22Rv1 (cell line): ENCODE measurements at regions not wholly inside any gene's neighbourhood (a gene's known extent, or its start where the extent isn't known, plus 50 kb on each side); places are given as distances from the start of the nearest gene placed in this dataset.

Experiments used
- H3K27ac ChIP-seq: fragments of 450-650 bp; 2 replicates; pipeline ENCODE4 v1.5.1; 2017
- CTCF ChIP-seq: fragments of 450-650 bp; IDR thresholded peaks from 2 replicates; pipeline ENCODE4 v1.5.1; 2017; ENCODE audit warnings: mild to moderate bottlenecking
- ZFX ChIP-seq: fragments of 450-650 bp; IDR thresholded peaks from 2 replicates; pipeline ENCODE4 v1.6.1; 2017; ENCODE audit warnings: antibody characterized with exemption, borderline replicate concordance

GRCh38 chr2:145022666-145023333 is 502.9 kb upstream of the ZEB2 start:
- H3K27ac ChIP-seq = no peak overlapping the region
- no peak for TF ChIP-seq ZFX
- TF ChIP-seq CTCF = no peak

- no peak overlapping the region for H3K27ac ChIP-seq
Measured at GRCh38 chr2:145021962-145022665, 502.2 kb upstream of the ZEB2 start.

GRCh38 chr2:145020694-145021093 is 500.8 kb upstream of the ZEB2 start:
- no peak overlapping the region for H3K27ac ChIP-seq
- TF ChIP-seq CTCF (no peak), ZFX (no peak)

More at GRCh38 chr2:145021962-145022665, 502.2 kb upstream of the ZEB2 start:
- TF ChIP-seq ZFX = no peak
- TF ChIP-seq CTCF = no peak

GRCh38 chr2:145020139-145020538 is 500.2 kb upstream of the ZEB2 start:
- TF ChIP-seq CTCF (no peak), ZFX (no peak)

GRCh38 chr2:145018502-145018901 is 498.6 kb upstream of the ZEB2 start:
- TF ChIP-seq CTCF (no peak), ZFX (no peak)
- H3K27ac ChIP-seq = no peak overlapping the region

More at GRCh38 chr2:145020139-145020538, 500.2 kb upstream of the ZEB2 start:
- no peak overlapping the region for H3K27ac ChIP-seq

- H3K27ac ChIP-seq = no peak overlapping the region
- TF ChIP-seq CTCF (no peak), ZFX (no peak)
Measured at GRCh38 chr2:145017149-145017548, 497.2 kb upstream of the ZEB2 start.

- TF ChIP-seq ZFX (no peak), CTCF (no peak)
- no peak overlapping the region for H3K27ac ChIP-seq
Measured at GRCh38 chr2:145016711-145017110, 496.8 kb upstream of the ZEB2 start.
